ENCODE measurements at regions not wholly inside any gene's neighbourhood (a gene's known extent, or its start where the extent isn't known, plus 50 kb on each side); places are given as distances from the start of the nearest gene placed in this dataset.
"Not testable (repeated sequence)": the region's sequence is repeated elsewhere in the genome, so short reads cannot be mapped to it uniquely, and the experiment has no call there.

GRCh38 chr7:79531905-79532664 is 78.6 kb upstream of the MAGI2 start:
- DNase-seq, result no peak

DNA sequence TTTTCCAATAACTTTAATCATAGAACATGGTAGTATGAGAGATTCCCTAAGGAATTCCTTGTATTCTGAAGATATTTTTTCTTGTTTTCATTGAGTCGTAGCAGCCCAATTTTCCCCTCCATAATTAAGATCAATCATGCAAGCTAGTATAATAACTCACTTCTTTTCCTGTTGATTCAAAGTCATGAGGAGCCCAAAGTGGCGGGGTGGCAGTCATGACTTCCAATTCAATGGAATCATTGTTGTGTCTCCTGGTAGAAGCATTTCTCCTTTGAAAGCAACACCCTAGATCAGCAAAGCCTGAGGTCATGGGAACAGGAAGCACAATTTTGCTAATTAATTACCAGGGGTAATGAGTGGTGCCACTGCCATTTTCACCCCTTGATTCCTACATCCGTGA is 77.6 kb upstream of the MAGI2 start:
- DNase-seq, result no peak

DNA sequence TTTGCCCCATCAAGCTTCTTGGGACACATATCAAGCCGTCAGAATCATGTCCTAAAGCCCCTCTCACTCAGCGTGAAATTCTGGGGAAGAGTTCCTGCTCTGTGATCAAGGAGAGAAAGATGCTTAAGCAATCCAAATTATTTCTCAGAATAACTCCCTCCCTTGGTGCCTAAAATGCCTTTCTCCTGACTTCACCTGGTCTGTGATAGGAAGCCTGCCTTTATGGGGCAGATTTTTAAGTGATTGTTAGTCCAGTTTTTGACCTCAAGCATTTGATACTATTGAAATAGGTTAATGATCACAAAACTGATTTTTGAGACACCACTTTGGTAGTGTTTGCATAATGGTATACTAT is 76.4 kb upstream of the MAGI2 start:
- DNase-seq, result no peak

- DNase-seq, result no peak
Measured at GRCh38 chr7:79529214-79529880, 75.9 kb upstream of the MAGI2 start.

DNA sequence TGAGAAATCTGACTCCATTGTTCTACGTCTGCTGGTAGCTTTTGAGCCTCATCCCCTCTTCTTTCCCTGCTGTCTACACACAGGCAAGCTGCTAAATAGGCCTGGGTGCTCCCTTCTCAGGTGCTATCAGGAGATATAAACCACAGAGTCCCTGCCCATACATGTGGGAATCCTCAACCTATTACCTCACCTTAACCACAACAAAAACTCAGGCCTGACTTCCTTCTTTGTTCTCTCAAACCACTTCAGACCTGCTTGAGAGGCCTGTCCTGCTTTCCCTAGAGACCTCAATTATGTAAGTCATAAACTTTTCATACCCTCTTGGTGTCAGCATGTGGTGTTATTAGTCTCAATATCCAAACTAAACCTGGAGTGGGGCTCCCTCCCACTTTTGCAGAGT is 75.0 kb upstream of the MAGI2 start:
- DNase-seq, result no peak

DNA sequence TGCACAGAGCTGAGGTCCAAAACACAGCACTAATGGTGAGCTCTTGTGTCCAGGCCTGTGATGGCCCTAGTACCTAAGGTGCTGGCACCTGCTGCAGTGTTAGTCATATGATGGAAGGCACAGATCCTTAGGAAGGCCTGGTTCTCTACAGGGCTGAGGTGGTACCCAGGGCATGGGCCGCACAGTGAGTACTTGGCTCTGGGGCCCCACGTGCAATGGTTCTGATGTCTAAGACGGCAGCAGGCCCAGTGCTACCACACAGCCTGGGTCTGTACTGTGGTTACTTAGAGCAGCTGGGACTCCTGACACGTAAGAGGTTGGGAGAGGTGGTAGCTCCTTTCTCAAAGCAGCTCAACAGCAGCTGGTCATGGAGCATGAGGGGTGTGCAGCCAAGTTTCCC is 70.6 kb upstream of the MAGI2 start:
- no peak for DNase-seq

- DNase-seq, result no peak
Measured at GRCh38 chr7:79523436-79523835, 70.0 kb upstream of the MAGI2 start.

DNA sequence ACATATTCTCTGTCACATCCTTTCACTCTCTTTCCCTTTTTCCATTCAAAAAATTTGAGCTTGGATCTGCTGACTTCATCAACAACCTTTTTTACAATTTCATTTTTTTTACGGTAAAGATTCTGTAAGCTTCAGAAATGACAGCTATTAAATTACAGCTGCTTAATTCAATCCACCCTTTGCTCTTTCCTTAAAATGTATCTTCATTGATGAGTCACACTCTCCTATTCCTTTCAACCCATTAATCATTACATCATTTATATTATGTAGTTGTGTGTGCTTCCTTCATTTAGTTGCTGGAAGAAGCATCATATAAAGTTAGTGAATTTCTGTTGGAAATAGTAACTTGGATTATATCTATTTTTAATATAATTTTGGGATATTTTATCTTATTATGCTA is 67.1 kb upstream of the MAGI2 start:
- DNase-seq, result no peak

- DNase-seq, result no peak
Measured at GRCh38 chr7:79515358-79515757, 61.9 kb upstream of the MAGI2 start.

GRCh38 chr7:79513261-79513660 is 59.8 kb upstream of the MAGI2 start:
- DNase-seq, result no peak

DNA sequence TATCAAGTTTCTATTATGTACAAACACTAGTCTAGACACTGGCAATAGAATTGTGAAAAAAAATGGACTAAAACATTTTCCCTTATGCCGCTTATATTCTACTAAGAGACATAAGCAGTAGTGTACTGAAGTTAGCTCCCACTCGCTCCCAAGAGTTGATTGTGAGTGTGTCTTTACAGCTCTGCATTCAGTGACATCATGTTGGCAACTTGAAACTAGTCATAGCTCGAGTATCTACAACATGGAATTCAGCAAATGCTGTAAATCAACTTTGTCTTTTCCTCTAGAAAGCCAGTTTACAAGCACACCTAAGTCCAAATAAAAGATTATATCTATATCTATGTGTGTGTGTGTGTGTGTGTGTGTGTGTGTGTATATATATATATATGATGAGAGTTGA is 58.8 kb upstream of the MAGI2 start:
- DNase-seq, result no peak

DNA sequence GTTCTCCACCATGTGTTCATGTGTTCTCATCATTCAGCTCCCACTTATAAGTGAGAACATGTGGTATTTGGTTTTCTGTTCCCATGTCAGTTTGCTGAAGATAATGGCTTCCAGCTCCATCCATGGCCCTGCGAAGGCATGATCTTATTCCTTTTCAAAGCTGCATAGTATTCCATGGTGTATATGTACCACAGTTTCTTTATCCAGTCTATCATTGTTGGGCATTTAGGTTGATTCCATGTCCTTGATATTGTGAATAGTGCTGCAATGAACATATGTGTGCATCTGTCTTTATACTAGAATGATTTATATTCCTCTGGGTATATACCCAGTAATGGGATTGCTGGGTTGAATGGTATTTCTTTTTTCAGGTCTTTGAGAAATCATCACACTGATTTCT is 57.6 kb upstream of the MAGI2 start:
- DNase-seq, result not testable (repeated sequence)

DNA sequence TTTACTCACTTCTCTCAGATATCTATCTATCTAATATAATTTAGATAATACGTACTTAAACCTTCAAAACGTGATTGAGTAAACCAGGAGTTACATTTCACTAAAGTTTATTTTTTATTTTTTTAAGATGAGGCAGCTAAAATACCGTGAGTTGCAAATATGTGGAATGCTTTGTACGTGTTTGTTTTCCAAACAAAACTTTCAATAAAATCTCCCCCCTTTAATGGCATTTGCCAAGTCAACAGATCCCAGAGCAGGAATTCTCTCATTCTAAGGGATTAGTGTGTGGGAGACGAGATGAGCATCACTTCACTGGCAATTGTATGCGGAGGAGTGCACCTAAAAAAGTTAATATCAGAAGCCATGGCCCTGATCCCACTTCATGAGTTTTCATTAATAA is 53.7 kb upstream of the MAGI2 start:
- no peak for DNase-seq

DNA sequence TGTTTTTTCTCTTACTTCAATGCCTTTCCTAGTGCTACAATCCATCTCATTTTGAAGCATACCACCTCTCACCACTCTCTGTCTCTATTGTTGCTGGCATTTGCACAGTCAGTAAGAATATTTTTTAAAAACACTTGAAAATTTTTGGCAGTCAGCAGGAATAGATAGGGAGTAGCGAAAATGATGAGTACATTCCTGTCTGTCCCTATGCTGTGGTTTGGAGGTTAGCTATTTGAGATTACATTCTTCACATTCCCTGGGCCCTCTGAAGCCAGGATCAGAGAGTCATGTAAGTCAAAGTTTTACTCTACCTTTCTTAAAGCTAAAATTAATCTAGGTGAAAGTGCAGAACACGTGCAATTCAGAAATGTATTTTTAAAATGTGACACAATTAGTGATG is 53.0 kb upstream of the MAGI2 start:
- no peak for DNase-seq

- DNase-seq, result no peak
Measured at GRCh38 chr7:79504607-79505389, 51.3 kb upstream of the MAGI2 start.

All from hematopoietic multipotent progenitor cell treated with erythropoietin and hydrocortisone succinate and interleukin-3 and kit ligand, for 6 days (in vitro differentiated cells).